ENCODE measurements at regions not wholly inside any gene's neighbourhood (a gene's known extent, or its start where the extent isn't known, plus 50 kb on each side); places are given as distances from the start of the nearest gene placed in this dataset.
"Not testable (repeated sequence)": the region's sequence is repeated elsewhere in the genome, so short reads cannot be mapped to it uniquely, and the experiment has no call there.

GRCh38 chr1:9442278-9442846 is 96.9 kb upstream of the SLC25A33 start:
- no peak for DNase-seq

- DNase-seq = no peak
Observed at GRCh38 chr1:9442986-9443385, 96.3 kb upstream of the SLC25A33 start.

GRCh38 chr1:9443913-9444445 is 95.3 kb upstream of the SLC25A33 start:
- no peak for DNase-seq

- DNase-seq = no peak
Observed at GRCh38 chr1:9444532-9444931, 94.7 kb upstream of the SLC25A33 start.

GRCh38 chr1:9445081-9445480 is 94.2 kb upstream of the SLC25A33 start:
- not testable (repeated sequence) for DNase-seq

- DNase-seq = no peak
Observed at GRCh38 chr1:9447215-9447960, 91.9 kb upstream of the SLC25A33 start.

GRCh38 chr1:9448132-9449109 is 90.8 kb upstream of the SLC25A33 start:
- no peak for DNase-seq

GRCh38 chr1:9449110-9449627 is 90.1 kb upstream of the SLC25A33 start:
- no peak for DNase-seq

- DNase-seq = no peak
Observed at GRCh38 chr1:9449976-9450696, 89.1 kb upstream of the SLC25A33 start.

- no peak for DNase-seq
Observed at GRCh38 chr1:9451081-9451480, 88.2 kb upstream of the SLC25A33 start.

GRCh38 chr1:9452516-9453140 is 86.6 kb upstream of the SLC25A33 start:
- DNase-seq = no peak

- no peak for DNase-seq
Observed at GRCh38 chr1:9453375-9453774, 85.9 kb upstream of the SLC25A33 start.

- no peak for DNase-seq
Observed at GRCh38 chr1:9453779-9454418, 85.4 kb upstream of the SLC25A33 start.

- DNase-seq = no peak
Observed at GRCh38 chr1:9454494-9455066, 84.7 kb upstream of the SLC25A33 start.

GRCh38 chr1:9455487-9456234 is 83.6 kb upstream of the SLC25A33 start:
- peak; percentile 72 to 77 for DNase-seq

GRCh38 chr1:9456833-9457232 is 82.4 kb upstream of the SLC25A33 start:
- DNase-seq = no peak

GRCh38 chr1:9459816-9460407 is 79.4 kb upstream of the SLC25A33 start:
- DNase-seq = no peak

GRCh38 chr1:9465640-9466039 is 73.6 kb upstream of the SLC25A33 start:
- no peak for DNase-seq

Data from activated CD4-positive, alpha-beta T cell treated with anti-CD3 and anti-CD28 coated beads, Interleukin-2, amount 50 U/mL, for 48 hours (primary cell).